Prostate gland (tissue), 2 donors: ENCODE measurements at regions not wholly inside any gene's neighbourhood (a gene's known extent, or its start where the extent isn't known, plus 50 kb on each side); places are given as distances from the start of the nearest gene placed in this dataset.

Experiments used
- CTCF ChIP-seq, 4 experiments: fragments of 200-600 bp in 2 of 4; fragments of 450-650 bp in 2 of 4; sonication (generic) in 2 of 4; IDR thresholded peaks; 1 replicate in 3 of 4; 2 replicates in 1 of 4; pipeline ENCODE4 v1.5.1; 2016 to 2019; ENCODE audit warnings: antibody characterized with exemption in 4 of 4, mild to moderate bottlenecking in 2 of 4, moderate library complexity in 2 of 4
- POLR2A ChIP-seq: fragments of 450-650 bp; IDR thresholded peaks from one replicate; pipeline ENCODE4 v1.6.1; 2016; ENCODE audit warnings: antibody characterized with exemption, mild to moderate bottlenecking
- POLR2AphosphoS5 ChIP-seq: sonication (generic); formaldehyde crosslinking; IDR thresholded peaks from one replicate; pipeline ENCODE4 v1.6.1; 2017; ENCODE audit warnings: antibody characterized with exemption

DNA sequence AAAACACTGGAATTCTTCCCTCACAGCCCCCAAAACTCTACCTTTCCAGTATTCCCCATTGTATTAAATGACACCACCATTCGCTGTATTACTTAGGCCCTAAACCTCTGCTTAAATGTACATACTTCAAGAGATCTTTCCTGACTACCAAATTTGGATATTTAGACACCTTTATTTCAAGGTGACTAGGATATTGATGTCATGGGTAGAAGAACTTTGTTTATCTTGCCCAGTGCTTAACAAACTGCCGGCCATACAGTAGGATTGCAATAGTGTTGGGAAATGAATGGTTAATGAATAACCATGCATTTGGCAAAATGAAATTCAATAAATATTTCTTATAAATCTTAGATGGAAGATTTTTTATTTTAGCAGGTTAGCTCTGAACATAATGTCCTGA lies 86.2 kb upstream of the CA10 start:
- TF ChIP-seq CTCF (IDR thresholded peaks at IDR 0.05) (no peak), POLR2AphosphoS5 (no peak), POLR2A (no peak)
